Upper lobe of right lung (tissue), 1 donor: ENCODE measurements at regions not wholly inside any gene's neighbourhood (a gene's known extent, or its start where the extent isn't known, plus 50 kb on each side); places are given as distances from the start of the nearest gene placed in this dataset.

ENCODE experiments used
- ATAC-seq: fragments of 200-7000 bp; cut with Tn5 transposase; one replicate; pipeline ENCODE4 v1.9.1; 2020; ENCODE audit warnings: mild to moderate bottlenecking, moderate library complexity
- DNase-seq: peaks from one replicate; pipeline ENCODE4 v3.0.0-alpha.2; 2020
- H3K27ac ChIP-seq: fragments of 200-600 bp; one replicate; pipeline ENCODE4 v1.8.0; 2022
- H3K27me3 ChIP-seq: fragments of 200-600 bp; one replicate; pipeline ENCODE4 v1.8.0; 2022; ENCODE audit warnings: mild to moderate bottlenecking
- H3K36me3 ChIP-seq: fragments of 200-600 bp; one replicate; pipeline ENCODE4 v1.8.0; 2022
- H3K4me1 ChIP-seq: fragments of 200-600 bp; one replicate; pipeline ENCODE4 v1.8.0; 2022
- H3K4me3 ChIP-seq: fragments of 200-600 bp; one replicate; pipeline ENCODE4 v1.8.0; 2022; ENCODE audit warnings: mild to moderate bottlenecking
- H3K9me3 ChIP-seq: fragments of 200-600 bp; one replicate; pipeline ENCODE4 v1.8.0; 2022
- CTCF ChIP-seq: fragments of 200-600 bp; IDR thresholded peaks from one replicate; pipeline ENCODE4 v1.8.0; 2022; ENCODE audit warnings: antibody characterized with exemption
- intact Hi-C: fragments of 100-400 bp; cut with DNase I; formaldehyde crosslinking; loops from one replicate; pipeline ENCODE4 v1.11.0; 2022
- donor health status: DM: no; HTN: yes; CAD: no; lungs with severe emphysema.

- H3K4me3 ChIP-seq = no peak overlapping the region
- TF ChIP-seq CTCF = no peak
- H3K27me3 ChIP-seq = no peaks in the 10 kb centered on the region
- intact Hi-C loops = no loop called here
- no peak for DNase-seq
- no peaks in the 10 kb centered on the region for H3K4me1 ChIP-seq
- H3K27ac ChIP-seq = no peak overlapping the region
- ATAC-seq = no peak
- no peaks in the 10 kb centered on the region for H3K36me3 ChIP-seq
- no peaks in the 10 kb centered on the region for H3K9me3 ChIP-seq
Measured at GRCh38 chr1:90407737-90408136, 309.4 kb downstream of the BARHL2 start.

GRCh38 chr1:90405726-90406125 is 311.4 kb downstream of the BARHL2 start:
- DNase-seq (no peak), ATAC-seq (no peak)
- Histone ChIP-seq H3K4me3 (no peak overlapping the region), H3K27ac (no peak overlapping the region), H3K36me3 (no peaks in the 10 kb centered on the region), H3K4me1 (no peaks in the 10 kb centered on the region), H3K9me3 (no peaks in the 10 kb centered on the region), H3K27me3 (no peaks in the 10 kb centered on the region)
- intact Hi-C loops = no loop called here
- TF ChIP-seq CTCF = no peak

GRCh38 chr1:90402893-90403849 is 313.9 kb downstream of the BARHL2 start:
- H3K36me3 ChIP-seq = no peaks in the 10 kb centered on the region

GRCh38 chr1:90400131-90400530 is 317.0 kb downstream of the BARHL2 start:
- intact Hi-C loops = no loop called here
- Histone ChIP-seq H3K36me3 (no peaks in the 10 kb centered on the region), H3K27ac (no peak overlapping the region), H3K4me3 (no peak overlapping the region), H3K27me3 (no peaks in the 10 kb centered on the region), H3K9me3 (no peaks in the 10 kb centered on the region), H3K4me1 (no peaks in the 10 kb centered on the region)
- no peak for DNase-seq
- no peak for TF ChIP-seq CTCF
- ATAC-seq = no peak

More at GRCh38 chr1:90402893-90403849, 313.9 kb downstream of the BARHL2 start:
- no peak for DNase-seq
- Histone ChIP-seq H3K4me1 (no peaks in the 10 kb centered on the region), H3K9me3 (no peaks in the 10 kb centered on the region), H3K4me3 (no peak overlapping the region), H3K27ac (no peak overlapping the region), H3K27me3 (no peaks in the 10 kb centered on the region)
- peak; percentile 66 for ATAC-seq
- TF ChIP-seq CTCF = no peak
- intact Hi-C loops = no loop called here

GRCh38 chr1:90396917-90397316 is 320.2 kb downstream of the BARHL2 start:
- no peak overlapping the region for H3K27ac ChIP-seq
- no peak overlapping the region for H3K4me3 ChIP-seq
- H3K36me3 ChIP-seq = no peaks in the 10 kb centered on the region
- no peak for DNase-seq
- no peaks in the 10 kb centered on the region for H3K27me3 ChIP-seq
- intact Hi-C loops = no loop called here
- H3K4me1 ChIP-seq = no peaks in the 10 kb centered on the region
- no peak for TF ChIP-seq CTCF
- ATAC-seq = no peak
- H3K9me3 ChIP-seq = no peaks in the 10 kb centered on the region
